ENCODE measurements at regions not wholly inside any gene's neighbourhood (a gene's known extent, or its start where the extent isn't known, plus 50 kb on each side); places are given as distances from the start of the nearest gene placed in this dataset.

DNA sequence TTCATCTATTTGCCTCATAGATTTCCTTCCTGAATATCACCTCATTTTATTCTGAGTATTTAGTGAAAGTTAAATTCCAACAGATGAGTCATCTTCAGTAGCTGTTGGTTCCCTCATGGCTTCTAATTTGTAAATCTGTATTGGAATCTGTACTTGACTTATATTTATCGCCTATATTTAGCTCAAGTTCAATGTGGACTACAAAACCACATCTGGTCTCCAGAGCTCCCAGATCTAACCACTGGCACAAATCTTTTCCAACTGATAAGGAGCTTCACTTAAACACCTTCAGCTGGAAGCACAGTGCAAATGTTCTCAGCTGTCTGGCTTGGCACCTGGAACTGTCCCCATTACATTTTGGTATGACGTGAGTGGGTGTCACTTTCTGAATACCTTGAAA is 82.8 kb upstream of the DSEL start (continued):
- TF ChIP-seq CHD7 (IDR thresholded peaks at IDR 0.05; ENCODE audit: insufficient replicate concordance, low read length), result no peak
- TF ChIP-seq TBP (IDR thresholded peaks at IDR 0.05; ENCODE audit: low read depth, low read length), result no peak
- no peak for TF ChIP-seq POU5F1 (IDR thresholded peaks at IDR 0.05; ENCODE audit: low read depth, low read length)
- TF ChIP-seq TCF12 (IDR thresholded peaks at IDR 0.05; ENCODE audit: low read depth, low read length), result no peak
- no peak for TF ChIP-seq SP4 (IDR thresholded peaks at IDR 0.05; ENCODE audit: low read length)
- no peak for TF ChIP-seq NANOG (IDR thresholded peaks at IDR 0.05; ENCODE audit: insufficient read depth, low read depth, low read length, poor library complexity, severe bottlenecking)
- TF ChIP-seq SIX5 (IDR thresholded peaks at IDR 0.05; ENCODE audit: low read depth, low read length), result no peak
- no peak for TF ChIP-seq JUN (IDR thresholded peaks at IDR 0.05; ENCODE audit: low read depth, low read length)
- no peak for TF ChIP-seq BCL11A (IDR thresholded peaks at IDR 0.05; ENCODE audit: low read depth in 2 of 2, low read length in 2 of 2)
- no peak for TF ChIP-seq CREB1 (IDR thresholded peaks at IDR 0.05)
- TF ChIP-seq CEBPB (IDR thresholded peaks at IDR 0.05; ENCODE audit: low read depth, low read length), result no peak
